NCI-H510A (cell line): ENCODE measurements at regions not wholly inside any gene's neighbourhood (a gene's known extent, or its start where the extent isn't known, plus 50 kb on each side); places are given as distances from the start of the nearest gene placed in this dataset.

Source experiments
- DNase-seq: peaks from one replicate; lab custom pipeline; 2025; lab: John Stamatoyannopoulos, UW

GRCh38 chr15:26182441-26182840 is 319.3 kb upstream of the ATP10A start:
- DNase-seq, result no peak

GRCh38 chr15:26179906-26180305 is 316.8 kb upstream of the ATP10A start:
- DNase-seq, result no peak

- no peak for DNase-seq
Observed at GRCh38 chr15:26178640-26179220, 315.6 kb upstream of the ATP10A start.

GRCh38 chr15:26177816-26178215 is 314.7 kb upstream of the ATP10A start:
- DNase-seq, result no peak

GRCh38 chr15:26176831-26177230 is 313.7 kb upstream of the ATP10A start:
- no peak for DNase-seq

- DNase-seq, result no peak
Observed at GRCh38 chr15:26171266-26171665, 308.1 kb upstream of the ATP10A start.

GRCh38 chr15:26166429-26166828 is 303.3 kb upstream of the ATP10A start:
- DNase-seq, result no peak

GRCh38 chr15:26165546-26165945 is 302.4 kb upstream of the ATP10A start:
- no peak for DNase-seq

- no peak for DNase-seq
Observed at GRCh38 chr15:26160343-26160742, 297.2 kb upstream of the ATP10A start.

- no peak for DNase-seq
Observed at GRCh38 chr15:26158176-26158575, 295.0 kb upstream of the ATP10A start.

GRCh38 chr15:26157081-26157480 is 294.0 kb upstream of the ATP10A start:
- no peak for DNase-seq

GRCh38 chr15:26156051-26156450 is 292.9 kb upstream of the ATP10A start:
- no peak for DNase-seq

GRCh38 chr15:26148156-26148860 is 285.2 kb upstream of the ATP10A start:
- no peak for DNase-seq

GRCh38 chr15:26146202-26146601 is 283.1 kb upstream of the ATP10A start:
- DNase-seq, result no peak

GRCh38 chr15:26145796-26146195 is 282.7 kb upstream of the ATP10A start:
- DNase-seq, result no peak

GRCh38 chr15:26144836-26145235 is 281.7 kb upstream of the ATP10A start:
- no peak for DNase-seq

- DNase-seq, result no peak
Observed at GRCh38 chr15:26143221-26143620, 280.1 kb upstream of the ATP10A start.

GRCh38 chr15:26134812-26135211 is 271.7 kb upstream of the ATP10A start:
- no peak for DNase-seq

- no peak for DNase-seq
Observed at GRCh38 chr15:26134152-26134551, 271.0 kb upstream of the ATP10A start.

GRCh38 chr15:26132811-26133210 is 269.7 kb upstream of the ATP10A start:
- no peak for DNase-seq

GRCh38 chr15:26129852-26130251 is 266.7 kb upstream of the ATP10A start:
- no peak for DNase-seq

- no peak for DNase-seq
Observed at GRCh38 chr15:26128611-26129140, 265.5 kb upstream of the ATP10A start.

- DNase-seq, result peak; percentile 41
Observed at GRCh38 chr15:26126819-26127387, 263.8 kb upstream of the ATP10A start.
